ENCODE measurements at regions not wholly inside any gene's neighbourhood (a gene's known extent, or its start where the extent isn't known, plus 50 kb on each side); places are given as distances from the start of the nearest gene placed in this dataset.

DNA sequence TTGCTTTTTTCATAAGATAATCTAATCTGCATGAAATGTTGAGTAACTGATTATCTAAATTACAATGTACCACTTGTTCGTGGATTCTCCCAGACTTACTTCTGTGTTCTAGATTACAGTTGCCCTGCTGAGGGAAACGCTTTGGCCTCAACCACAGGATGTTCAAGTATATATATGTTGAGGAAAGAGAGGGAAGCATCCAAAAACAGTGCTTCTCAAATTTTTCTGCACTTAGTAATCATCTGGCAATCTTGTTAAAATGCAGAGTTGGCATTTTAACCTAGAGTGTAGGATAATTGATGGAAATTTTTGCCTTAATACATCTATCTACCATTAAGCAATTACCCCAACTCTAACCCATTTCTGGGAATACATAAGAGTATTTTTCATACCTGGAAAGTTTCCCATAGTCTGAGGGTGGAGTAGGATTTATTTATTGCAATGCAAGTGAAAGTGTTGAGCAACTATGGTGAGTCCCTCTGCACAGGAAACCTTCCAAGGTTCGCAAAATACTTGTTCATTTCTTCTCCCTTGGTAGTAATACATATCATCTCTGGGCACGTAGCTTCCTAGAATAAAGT is 59.6 kb upstream of the C1GALT1 start:
- no peak for DNase-seq

DNA sequence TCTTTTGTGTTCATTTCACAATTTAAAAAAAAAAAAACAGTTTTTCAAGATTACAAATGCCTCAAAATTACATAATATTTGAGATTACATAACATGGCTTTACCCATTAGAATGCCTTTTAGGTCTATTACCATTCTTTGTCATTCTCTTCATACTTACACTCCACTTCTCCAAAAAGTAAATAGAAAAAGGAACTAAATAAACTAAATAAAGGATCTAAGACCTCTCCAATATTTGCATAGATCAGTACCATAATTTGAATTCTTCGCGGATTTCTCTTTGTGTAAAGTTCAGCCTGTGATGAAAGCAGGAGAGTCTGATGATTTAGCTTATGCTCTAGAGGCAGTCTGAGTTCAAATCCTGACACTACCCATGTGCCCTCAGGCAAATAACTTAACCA is 56.4 kb upstream of the C1GALT1 start:
- DNase-seq, result no peak

DNA sequence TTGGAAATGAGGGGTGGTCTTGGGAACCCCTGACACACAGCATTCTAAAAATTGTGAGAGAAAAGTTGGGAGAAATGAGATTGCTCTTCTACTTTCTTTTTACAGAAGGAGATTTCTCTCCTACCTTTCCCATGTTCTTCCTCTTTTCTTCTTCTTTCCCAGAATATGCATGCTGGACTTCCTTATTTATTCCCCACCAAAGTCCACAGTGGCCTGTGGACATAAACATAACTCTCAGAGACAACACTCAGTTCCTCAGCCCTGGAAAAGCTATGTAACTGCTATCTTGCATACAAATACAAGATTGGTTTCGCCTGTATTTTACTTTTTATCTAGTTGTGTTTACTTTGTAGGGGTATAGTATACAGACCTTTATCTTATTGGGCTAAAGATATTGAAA is 54.6 kb upstream of the C1GALT1 start:
- no peak for DNase-seq

DNA sequence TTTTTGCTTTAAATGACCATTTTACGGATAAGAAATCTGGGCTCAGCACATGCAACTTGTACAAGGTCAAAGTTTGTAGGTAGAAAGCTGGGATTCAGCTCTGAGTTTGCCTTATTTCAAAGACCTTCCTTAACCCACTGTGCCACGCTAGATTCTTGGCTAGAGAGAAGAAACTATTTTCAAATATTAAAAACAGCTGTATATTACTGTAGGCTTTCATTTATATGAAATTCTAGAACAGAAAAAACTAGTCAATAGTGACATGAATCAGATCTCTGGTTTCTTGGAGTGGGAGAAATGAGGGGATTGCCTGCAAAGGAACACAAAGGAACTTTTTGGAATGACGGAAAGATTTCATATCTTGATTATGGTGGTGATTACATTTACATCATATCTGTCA is 53.0 kb upstream of the C1GALT1 start:
- no peak for DNase-seq

DNA sequence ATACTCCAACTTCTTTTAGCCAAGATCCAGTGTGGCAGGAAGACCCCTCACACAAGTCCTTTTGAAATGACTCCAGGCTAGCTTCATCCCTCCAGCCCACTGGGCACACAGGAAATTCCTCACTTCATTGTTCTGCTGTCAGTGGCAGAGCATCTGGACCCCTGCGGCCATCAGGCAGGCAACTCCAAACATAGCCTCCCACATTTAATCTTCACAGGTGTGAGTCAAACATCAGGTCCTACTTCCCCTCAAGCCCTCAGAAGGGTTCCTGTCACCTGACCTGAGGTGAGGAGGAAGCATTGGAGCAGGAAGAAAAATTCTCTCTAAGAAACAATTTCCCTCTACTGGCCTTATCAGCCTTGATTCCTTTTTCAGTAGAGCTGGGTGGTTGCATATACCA is 51.1 kb upstream of the C1GALT1 start:
- DNase-seq, result no peak
